PFSK-1 (cell line): ENCODE measurements at regions not wholly inside any gene's neighbourhood (a gene's known extent, or its start where the extent isn't known, plus 50 kb on each side); places are given as distances from the start of the nearest gene placed in this dataset.

Experiments
- POLR2AphosphoS5 ChIP-seq: IDR thresholded peaks from 2 replicates; pipeline ENCODE4 v1.6.1; 2012; ENCODE audit warnings: low read depth, mild to moderate bottlenecking, control low read depth, low read length, moderate library complexity
- SIN3A ChIP-seq: IDR thresholded peaks from 2 replicates; pipeline ENCODE4 v1.6.1; 2012; ENCODE audit warnings: mild to moderate bottlenecking, low read length, moderate library complexity, borderline replicate concordance; ENCODE audit not compliant: insufficient read depth
- TAF1 ChIP-seq: IDR thresholded peaks from 2 replicates; pipeline ENCODE4 v1.6.1; 2012; ENCODE audit warnings: low read length, control low read depth, borderline replicate concordance; ENCODE audit not compliant: insufficient read depth

DNA sequence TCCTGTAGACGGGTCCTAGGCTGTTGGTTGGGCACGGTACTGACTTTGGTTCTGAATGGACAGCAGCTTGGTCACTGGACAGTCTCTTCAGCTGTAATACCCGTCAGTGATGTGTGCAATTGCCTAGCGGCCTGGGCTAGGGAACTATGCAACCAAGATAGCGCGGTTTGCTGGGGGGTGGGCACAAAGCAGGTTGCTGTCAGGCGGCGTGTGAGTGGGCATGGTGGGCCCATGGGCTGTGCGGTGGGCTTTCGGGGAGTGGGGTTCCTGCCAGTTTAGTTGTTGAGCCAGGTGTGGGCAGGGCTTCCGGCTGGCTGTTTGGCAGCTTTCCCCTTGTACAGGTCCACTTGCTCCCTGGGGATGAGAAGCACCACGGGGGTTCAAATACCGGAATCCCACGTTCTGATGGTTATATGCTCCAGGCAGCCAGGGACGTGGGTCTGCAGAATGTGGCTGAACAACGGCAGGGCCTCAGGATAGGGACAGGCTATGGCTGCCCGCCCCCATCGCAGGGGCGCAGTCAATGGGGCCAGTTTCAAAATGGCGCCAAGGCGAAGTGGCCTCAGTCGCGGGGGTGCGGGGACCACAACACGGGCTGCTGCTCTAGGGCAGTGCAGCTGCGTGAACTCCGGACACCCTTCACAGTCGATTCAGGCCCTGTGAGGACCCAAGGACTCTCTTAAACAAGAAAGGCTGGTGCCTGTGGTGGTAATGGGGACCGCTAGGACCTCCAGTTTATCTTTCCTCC is 407.5 kb upstream of the FIGN start:
- TF ChIP-seq TAF1 = no peak
- no peak for TF ChIP-seq SIN3A
- TF ChIP-seq POLR2AphosphoS5 = no peak
